H1 (cell line): ENCODE measurements at regions not wholly inside any gene's neighbourhood (a gene's known extent, or its start where the extent isn't known, plus 50 kb on each side); places are given as distances from the start of the nearest gene placed in this dataset.

ENCODE experiments used
- CTCF ChIA-PET: fragments of 300-600 bp; sonication (Branson Sonifier 250); formaldehyde crosslinking; loops from one replicate; lab custom pipeline; 2021; ENCODE audit not compliant: partially characterized antibody; lab: Charles Lee
- POLR2A ChIA-PET: fragments of 300-600 bp; sonication (Branson Sonifier 250); formaldehyde crosslinking; loops from one replicate; lab custom pipeline; 2021; ENCODE audit warnings: inconsistent platforms; ENCODE audit not compliant: partially characterized antibody; lab: Charles Lee
- DNase-seq, 2 experiments: peaks; one replicate each; pipeline versions ENCODE4 v3.0.0 to v3.0.0-alpha.2; 2010 to 2022; ENCODE audit warnings: low spot score in 2 of 2, low read depth in 1 of 2, mixed read lengths in 1 of 2
- FAIRE-seq: peaks from 2 replicates; lab custom pipeline; 2011; peaks lifted over from hg19 to GRCh38; lab: Jason Lieb, UNC
- H2AFZ ChIP-seq: 2 replicates; pipeline ENCODE4 v1.8.1; 2012; ENCODE audit warnings: low read length, inconsistent platforms
- H2AK5ac ChIP-seq: 2 replicates; pipeline ENCODE4 v1.6.1; 2013; ENCODE audit warnings: low read depth, low read length
- H2BK120ac ChIP-seq: replicated peaks from 2 replicates; pipeline ENCODE3; 2013; ENCODE audit warnings: low read depth, low read length, inconsistent platforms
- H2BK12ac ChIP-seq: 2 replicates; pipeline ENCODE4 v1.6.1; 2013; ENCODE audit warnings: low read depth, low read length
- H2BK15ac ChIP-seq: 2 replicates; pipeline ENCODE4 v1.6.1; 2013; ENCODE audit warnings: low read length
- H2BK20ac ChIP-seq: 2 replicates; pipeline ENCODE4 v1.6.1; 2013; ENCODE audit warnings: low read length
- H2BK5ac ChIP-seq: 2 replicates; pipeline ENCODE4 v1.6.1; 2013; ENCODE audit warnings: low read depth, low read length
- H3K14ac ChIP-seq: 2 replicates; pipeline ENCODE4 v1.6.1; 2013; ENCODE audit warnings: inconsistent platforms; ENCODE audit not compliant: insufficient read length
- H3K18ac ChIP-seq: 2 replicates; pipeline ENCODE4 v1.6.1; 2013; ENCODE audit warnings: low read length; ENCODE audit errors: extremely low read depth
- H3K23ac ChIP-seq: 2 replicates; pipeline ENCODE4 v1.6.1; 2013; ENCODE audit warnings: inconsistent platforms; ENCODE audit not compliant: insufficient read length
- H3K23me2 ChIP-seq: 2 replicates; pipeline ENCODE4 v1.6.1; 2013; ENCODE audit warnings: low read depth, low read length
- H3K27ac ChIP-seq: 2 replicates; pipeline ENCODE4 v1.6.1; 2011; ENCODE audit warnings: low read depth, low read length, inconsistent platforms
- H3K27me3 ChIP-seq, 4 experiments: replicated peaks in 1 of 4; 1 replicate in 1 of 4; 2 replicates in 3 of 4; pipeline versions ENCODE4 v1.6.1 to v1.8.1; 2011 to 2013; ENCODE audit warnings: low read length in 3 of 4, mild to moderate bottlenecking in 3 of 4, inconsistent platforms in 2 of 4, mixed read lengths in 2 of 4, moderate library complexity in 1 of 4; ENCODE audit not compliant: control insufficient read depth in 3 of 4, insufficient read depth in 3 of 4; ENCODE audit errors: extremely low read depth in 1 of 4
- H3K36me3 ChIP-seq, 4 experiments: 2 replicates each; pipeline versions ENCODE4 v1.6.1 to v1.8.1; 2011 to 2013; ENCODE audit warnings: mild to moderate bottlenecking in 4 of 4, low read length in 3 of 4, moderate library complexity in 2 of 4, control low read depth in 1 of 4, inconsistent platforms in 1 of 4; ENCODE audit not compliant: insufficient read depth in 4 of 4, control insufficient read depth in 2 of 4
- H3K4ac ChIP-seq: replicated peaks from 2 replicates; pipeline ENCODE3; 2013; ENCODE audit warnings: low read length, low read depth, mixed read lengths, inconsistent platforms; ENCODE audit not compliant: insufficient read length
- H3K4me1 ChIP-seq, 4 experiments: replicated peaks in 1 of 4; 1 replicate in 1 of 4; 2 replicates in 3 of 4; pipeline versions ENCODE4 v1.6.1 to v1.8.1; 2011 to 2013; ENCODE audit warnings: low read length in 3 of 4, inconsistent platforms in 2 of 4, mixed read lengths in 1 of 4; ENCODE audit not compliant: insufficient read depth in 4 of 4, control insufficient read depth in 3 of 4
- H3K4me2 ChIP-seq, 2 experiments: 2 replicates each; pipeline versions ENCODE4 v1.6.1 to v1.8.1; 2011 to 2013; ENCODE audit warnings: low read depth in 2 of 2, low read length in 2 of 2, control low read depth in 1 of 2, inconsistent platforms in 1 of 2, mild to moderate bottlenecking in 1 of 2; ENCODE audit not compliant: insufficient read depth in 1 of 2
- H3K4me3 ChIP-seq, 4 experiments: fragments of 200-600, 300-600 bp in 1 of 4; sonication (generic), shearing (Covaris generic), sonication (Bioruptor Twin) in 1 of 4; 2 replicates each; pipeline versions ENCODE4 v1.5.1 to v1.8.1; 2011 to 2016; ENCODE audit warnings: low read length in 4 of 4, low read depth in 3 of 4, control low read depth in 2 of 4, inconsistent platforms in 2 of 4, mild to moderate bottlenecking in 2 of 4, mixed read lengths in 1 of 4, moderate library complexity in 1 of 4; ENCODE audit not compliant: insufficient read depth in 2 of 4; ENCODE audit errors: extremely low read depth in 1 of 4
- H3K56ac ChIP-seq: replicated peaks from 2 replicates; pipeline ENCODE3; 2013; ENCODE audit warnings: low read depth, mild to moderate bottlenecking, mixed read lengths, low read length, inconsistent platforms; ENCODE audit not compliant: insufficient read length
- H3K79me1 ChIP-seq: 2 replicates; pipeline ENCODE4 v1.6.1; 2013; ENCODE audit warnings: low read depth, low read length, control low read depth
- H3K79me2 ChIP-seq, 2 experiments: 2 replicates each; pipeline versions ENCODE4 v1.6.1 to v1.8.1; 2012 to 2013; ENCODE audit warnings: low read length in 2 of 2, mild to moderate bottlenecking in 2 of 2, inconsistent platforms in 1 of 2; ENCODE audit not compliant: insufficient read depth in 2 of 2, control insufficient read depth in 1 of 2
- H3K9ac ChIP-seq, 4 experiments: replicated peaks in 1 of 4; 1 replicate in 1 of 4; 2 replicates in 3 of 4; pipeline versions ENCODE4 v1.6.1 to v1.8.1; 2011 to 2013; ENCODE audit warnings: low read depth in 3 of 4, low read length in 3 of 4, control low read depth in 2 of 4, mild to moderate bottlenecking in 2 of 4, moderate library complexity in 2 of 4, inconsistent platforms in 1 of 4; ENCODE audit errors: extremely low read depth in 1 of 4
- H3K9me3 ChIP-seq, 2 experiments: 2 replicates each; pipeline versions ENCODE4 v1.6.1 to v1.8.1; 2012 to 2013; ENCODE audit warnings: mild to moderate bottlenecking in 2 of 2, moderate library complexity in 2 of 2, control low read depth in 1 of 2, inconsistent platforms in 1 of 2, low read depth in 1 of 2, low read length in 1 of 2, mixed read lengths in 1 of 2; ENCODE audit not compliant: insufficient read depth in 2 of 2
- H4K20me1 ChIP-seq, 2 experiments: replicated peaks in 1 of 2; 2 replicates each; pipeline versions ENCODE3 to v1.8.1; 2011 to 2013; ENCODE audit warnings: inconsistent platforms in 2 of 2, low read length in 2 of 2, mild to moderate bottlenecking in 1 of 2; ENCODE audit not compliant: insufficient read depth in 2 of 2, control insufficient read depth in 1 of 2
- H4K5ac ChIP-seq: 2 replicates; pipeline ENCODE4 v1.6.1; 2013; ENCODE audit warnings: low read length, low read depth, mixed read lengths, inconsistent platforms; ENCODE audit not compliant: insufficient read length
- H4K8ac ChIP-seq: 2 replicates; pipeline ENCODE4 v1.8.0; 2013; ENCODE audit warnings: mild to moderate bottlenecking, moderate library complexity, low read length, inconsistent platforms; ENCODE audit not compliant: insufficient read depth; ENCODE audit errors: extremely low read depth
- H4K91ac ChIP-seq: replicated peaks from 2 replicates; pipeline ENCODE3; 2013; ENCODE audit warnings: low read length, mixed read lengths, inconsistent platforms; ENCODE audit not compliant: insufficient read length
- CHD2 ChIP-seq: IDR thresholded peaks from 2 replicates; pipeline ENCODE4 v1.6.1; 2012; ENCODE audit warnings: low read length, improper control_type of control experiment
- MAX ChIP-seq: IDR thresholded peaks from 2 replicates; pipeline ENCODE4 v1.6.1; 2012; ENCODE audit warnings: inconsistent platforms
- POLR2A ChIP-seq, 2 experiments: IDR thresholded peaks; 1 replicate in 1 of 2; 2 replicates in 1 of 2; pipeline ENCODE4 v1.6.1; 2011; ENCODE audit warnings: low read depth in 2 of 2, low read length in 2 of 2, mild to moderate bottlenecking in 2 of 2; ENCODE audit errors: control extremely low read depth in 1 of 2
- TAF1 ChIP-seq: IDR thresholded peaks from 2 replicates; pipeline ENCODE4 v1.6.1; 2011; ENCODE audit warnings: mild to moderate bottlenecking, low read depth, low read length
- TCF12 ChIP-seq: IDR thresholded peaks from 2 replicates; pipeline ENCODE4 v1.6.1; 2011; ENCODE audit warnings: low read depth, mild to moderate bottlenecking, low read length
- WGBS, 2 experiments: shearing (Covaris generic) in 1 of 2; methylation state at CpG; one replicate each; pipeline versions ENCODE4 v1.1.6 to v1.1.7; 2013 to 2015; ENCODE audit warnings: low lambda C conversion rate in 2 of 2, mixed read lengths in 2 of 2, inconsistent platforms in 1 of 2, low coverage in 1 of 2, missing lambda C conversion rate in 1 of 2; ENCODE audit not compliant: insufficient replicate concordance in 2 of 2, insufficient coverage in 1 of 2, insufficient read length in 1 of 2; ENCODE audit errors: extremely low coverage in 1 of 2, missing lambda C conversion rate in 1 of 2; 5-methylcytosine and 5-hydroxymethylcytosine counted together
- TF ChIP-seq, protein P1 (sequence below), 3 experiments: IDR thresholded peaks; 1 replicate in 2 of 3; 2 replicates in 1 of 3; pipeline versions ENCODE4 v1.5.1 to v1.6.1; 2011; ENCODE audit warnings: low read length in 3 of 3, mild to moderate bottlenecking in 3 of 3, inconsistent platforms in 2 of 3, low read depth in 1 of 3, moderate library complexity in 1 of 3; ENCODE audit not compliant: insufficient read depth in 1 of 3; ENCODE audit errors: control extremely low read depth in 1 of 3

DNA sequence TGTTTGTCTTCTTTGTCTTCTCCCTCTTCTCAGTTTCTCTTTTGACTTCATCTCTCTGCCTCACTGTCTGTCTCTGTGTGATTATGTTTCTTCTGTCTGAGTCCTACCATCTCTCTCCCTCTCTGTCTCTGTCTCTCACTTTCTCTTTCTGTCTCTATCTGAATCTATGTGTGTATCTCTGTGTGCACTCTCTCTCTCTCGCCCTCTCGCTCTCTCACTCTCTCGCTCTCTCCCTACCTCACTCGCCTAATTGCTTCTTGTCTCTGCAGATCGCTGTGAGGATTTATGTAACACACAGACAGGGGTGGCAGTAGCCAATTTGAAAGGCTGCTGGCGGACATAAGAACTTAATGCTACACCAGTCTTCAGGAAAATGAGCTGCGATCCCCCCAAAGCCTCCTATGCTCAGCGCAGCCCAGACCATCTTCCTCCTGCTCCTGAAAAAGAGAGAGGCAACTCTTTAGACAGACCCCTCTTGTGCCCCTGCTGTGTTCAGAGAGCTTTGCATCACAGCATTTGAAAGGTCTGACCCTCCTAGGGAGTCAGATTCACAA lies 140.9 kb downstream of the CCT6B start:
- Histone ChIP-seq H2AFZ (peak overlapping the region; percentile 27; the same call in 1 of the 2 replicates), H3K14ac (no peak overlapping the region), H2BK12ac (peak overlapping the region; percentile 30), H2BK20ac (0 out of 2 replicates have a peak overlapping the region, but pooled peaks have one; percentile 15), H3K9ac (no peak overlapping the region), H4K5ac (no peak overlapping the region), H3K79me2 (no peaks in the 10 kb centered on the region), H3K79me1 (no peaks in the 10 kb centered on the region), H3K56ac (no peak overlapping the region), H2AK5ac (no peak overlapping the region), H2BK15ac (peak overlapping the region; percentile 62; the same call in 1 of the 2 replicates), H3K4me1 (peaks cover 3 to 18% (median 10%) of the 10 kb centered on the region in 4 experiments), H3K4me2 (peak overlapping the region; percentile 46 to 54), H4K20me1 (no peaks in the 10 kb centered on the region), H3K23me2 (no peaks in the 10 kb centered on the region), H3K9me3 (no peaks in the 10 kb centered on the region), H4K91ac (no peak overlapping the region), H4K8ac (no peak overlapping the region), H3K27me3 (peaks cover 0 to 30% (median 17%) of the 10 kb centered on the region in 4 experiments; a peak in 6 of 7 replicates), H3K23ac (no peak overlapping the region), H3K27ac (no peak overlapping the region), H3K4ac (no peak overlapping the region), H3K36me3 (no peaks in the 10 kb centered on the region), H2BK120ac (no peak overlapping the region), H2BK5ac (peak overlapping the region; percentile 4; the same call in 1 of the 2 replicates), H3K18ac (peak overlapping the region; percentile 66; the same call in 1 of the 2 replicates), H3K4me3 (peak overlapping the region in 1 of 4 experiments; percentile 43; a peak in 2 of 8 replicates)
- FAIRE-seq (peak; percentile 19), DNase-seq (no peak)
- CTCF ChIA-PET = interaction anchor here (0.9 to 1.6 kb wide), 2 partner anchors 32 to 72 kb away, joined by 3 read pairs; no protein-coding TSS in a partner anchor
- POLR2A ChIA-PET = no interaction called here
- 39% methylated on average over 8 of the region's 8 CpGs; no CpG with 5 or more reads in 1 of the 2 experiments for WGBS, 2 experiments
- TF ChIP-seq, protein P1, sequence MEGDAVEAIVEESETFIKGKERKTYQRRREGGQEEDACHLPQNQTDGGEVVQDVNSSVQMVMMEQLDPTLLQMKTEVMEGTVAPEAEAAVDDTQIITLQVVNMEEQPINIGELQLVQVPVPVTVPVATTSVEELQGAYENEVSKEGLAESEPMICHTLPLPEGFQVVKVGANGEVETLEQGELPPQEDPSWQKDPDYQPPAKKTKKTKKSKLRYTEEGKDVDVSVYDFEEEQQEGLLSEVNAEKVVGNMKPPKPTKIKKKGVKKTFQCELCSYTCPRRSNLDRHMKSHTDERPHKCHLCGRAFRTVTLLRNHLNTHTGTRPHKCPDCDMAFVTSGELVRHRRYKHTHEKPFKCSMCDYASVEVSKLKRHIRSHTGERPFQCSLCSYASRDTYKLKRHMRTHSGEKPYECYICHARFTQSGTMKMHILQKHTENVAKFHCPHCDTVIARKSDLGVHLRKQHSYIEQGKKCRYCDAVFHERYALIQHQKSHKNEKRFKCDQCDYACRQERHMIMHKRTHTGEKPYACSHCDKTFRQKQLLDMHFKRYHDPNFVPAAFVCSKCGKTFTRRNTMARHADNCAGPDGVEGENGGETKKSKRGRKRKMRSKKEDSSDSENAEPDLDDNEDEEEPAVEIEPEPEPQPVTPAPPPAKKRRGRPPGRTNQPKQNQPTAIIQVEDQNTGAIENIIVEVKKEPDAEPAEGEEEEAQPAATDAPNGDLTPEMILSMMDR (IDR thresholded peaks at IDR 0.05; ENCODE audit: control extremely low read depth in 1 of 3, insufficient read depth in 1 of 3, low read depth in 1 of 3, low read length in 3 of 3) = no peak
- TF ChIP-seq TCF12 (no peak), TAF1 (no peak), POLR2A (IDR thresholded peaks at IDR 0.05; ENCODE audit: control extremely low read depth in 1 of 2, low read depth in 2 of 2, low read length in 2 of 2) (no peak), CHD2 (no peak), MAX (no peak)
